Hepatocyte (in vitro differentiated cells): ENCODE measurements at regions not wholly inside any gene's neighbourhood (a gene's known extent, or its start where the extent isn't known, plus 50 kb on each side); places are given as distances from the start of the nearest gene placed in this dataset.

ENCODE experiments used
- EZH2 ChIP-seq: fragments of 200-600 bp; sonication (generic); IDR thresholded peaks from 2 replicates; pipeline ENCODE4 v1.6.1; 2016; ENCODE audit warnings: antibody characterized with exemption, mild to moderate bottlenecking, borderline replicate concordance
- EZH2phosphoT487 ChIP-seq: fragments of 200-600 bp; sonication (generic); IDR thresholded peaks from one replicate; pipeline ENCODE4 v1.6.1; 2018; ENCODE audit warnings: antibody characterized with exemption, mild to moderate bottlenecking, low read depth, moderate library complexity; ENCODE audit not compliant: unreplicated experiment, severe bottlenecking
- TF ChIP-seq, protein P1 (sequence below): fragments of 200-600 bp; sonication (generic); IDR thresholded peaks from 2 replicates; pipeline ENCODE4 v1.5.1; 2016; ENCODE audit warnings: antibody characterized with exemption, mild to moderate bottlenecking; ENCODE audit not compliant: poor library complexity

DNA sequence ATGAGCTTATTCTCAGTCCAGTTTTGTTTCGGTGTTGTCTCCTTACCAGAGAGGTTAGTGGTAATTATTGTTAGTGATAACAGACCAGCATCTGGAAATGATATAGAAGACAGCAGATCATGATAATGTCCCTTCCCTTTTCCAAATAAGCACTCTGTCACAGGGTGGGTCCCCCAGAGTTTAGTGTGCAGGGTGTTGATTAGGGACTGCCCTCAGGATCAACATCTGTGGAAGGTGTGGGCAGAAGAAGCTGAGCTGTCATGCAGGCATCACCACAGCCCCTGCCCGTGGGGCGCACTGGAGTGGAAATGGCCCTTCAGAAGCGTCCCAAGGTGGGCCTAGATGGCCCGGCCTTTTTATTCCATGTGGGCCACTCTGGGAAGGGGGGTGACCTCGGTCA lies 67.6 kb upstream of the DTNBP1 start:
- TF ChIP-seq, protein P1, sequence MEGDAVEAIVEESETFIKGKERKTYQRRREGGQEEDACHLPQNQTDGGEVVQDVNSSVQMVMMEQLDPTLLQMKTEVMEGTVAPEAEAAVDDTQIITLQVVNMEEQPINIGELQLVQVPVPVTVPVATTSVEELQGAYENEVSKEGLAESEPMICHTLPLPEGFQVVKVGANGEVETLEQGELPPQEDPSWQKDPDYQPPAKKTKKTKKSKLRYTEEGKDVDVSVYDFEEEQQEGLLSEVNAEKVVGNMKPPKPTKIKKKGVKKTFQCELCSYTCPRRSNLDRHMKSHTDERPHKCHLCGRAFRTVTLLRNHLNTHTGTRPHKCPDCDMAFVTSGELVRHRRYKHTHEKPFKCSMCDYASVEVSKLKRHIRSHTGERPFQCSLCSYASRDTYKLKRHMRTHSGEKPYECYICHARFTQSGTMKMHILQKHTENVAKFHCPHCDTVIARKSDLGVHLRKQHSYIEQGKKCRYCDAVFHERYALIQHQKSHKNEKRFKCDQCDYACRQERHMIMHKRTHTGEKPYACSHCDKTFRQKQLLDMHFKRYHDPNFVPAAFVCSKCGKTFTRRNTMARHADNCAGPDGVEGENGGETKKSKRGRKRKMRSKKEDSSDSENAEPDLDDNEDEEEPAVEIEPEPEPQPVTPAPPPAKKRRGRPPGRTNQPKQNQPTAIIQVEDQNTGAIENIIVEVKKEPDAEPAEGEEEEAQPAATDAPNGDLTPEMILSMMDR: no peak
- no peak for TF ChIP-seq EZH2
- no peak for TF ChIP-seq EZH2phosphoT487
